HFFc6 (cell line): ENCODE measurements at regions not wholly inside any gene's neighbourhood (a gene's known extent, or its start where the extent isn't known, plus 50 kb on each side); places are given as distances from the start of the nearest gene placed in this dataset.

Experiments used
- DNase-seq: peaks from one replicate; pipeline ENCODE4 v3.0.0-alpha.2; 2018
- H3K27ac Mint-ChIP-seq: 2 replicates; pipeline ENCODE4 v1.8.0; 2020; ENCODE audit warnings: mild to moderate bottlenecking, mixed read lengths
- H3K27me3 Mint-ChIP-seq: 2 replicates; pipeline ENCODE4 v1.8.0; 2021; ENCODE audit warnings: mild to moderate bottlenecking, moderate library complexity, mixed read lengths; ENCODE audit not compliant: insufficient read depth
- H3K36me3 Mint-ChIP-seq: 2 replicates; pipeline ENCODE4 v1.8.0; 2021; ENCODE audit warnings: low read depth, mixed read lengths
- H3K4me1 Mint-ChIP-seq: 2 replicates; pipeline ENCODE4 v1.8.0; 2020; ENCODE audit warnings: low read depth, mixed read lengths
- H3K4me3 Mint-ChIP-seq: 2 replicates; pipeline ENCODE4 v1.8.0; 2020; ENCODE audit warnings: mild to moderate bottlenecking, moderate library complexity, mixed read lengths
- H3K9me3 Mint-ChIP-seq: 2 replicates; pipeline ENCODE4 v1.8.0; 2020; ENCODE audit warnings: mild to moderate bottlenecking, mixed read lengths
- CTCF ChIP-seq: fragments of 200-600 bp; sonication (generic); IDR thresholded peaks from 2 replicates; pipeline ENCODE4 v1.5.0; 2021; ENCODE audit warnings: antibody characterized with exemption, mild to moderate bottlenecking

- Mint-ChIP-seq H3K4me3 (peak overlapping the region; percentile 82), H3K36me3 (peaks cover 6% of the 10 kb centered on the region), H3K27me3 (no peaks in the 10 kb centered on the region; the same call in 1 of the 2 replicates), H3K27ac (peak overlapping the region; percentile 100), H3K9me3 (no peaks in the 10 kb centered on the region), H3K4me1 (peaks cover 64% of the 10 kb centered on the region)
- no peak for TF ChIP-seq CTCF
- no peak for DNase-seq
These were observed 121.8 kb downstream of the SLC38A6 start for GRCh38 chr14:61102549-61103466.
